ENCODE measurements at regions not wholly inside any gene's neighbourhood (a gene's known extent, or its start where the extent isn't known, plus 50 kb on each side); places are given as distances from the start of the nearest gene placed in this dataset.
A peak's percentile ranks its signal among the peaks of the same experiment; 100 is the strongest.

DNA sequence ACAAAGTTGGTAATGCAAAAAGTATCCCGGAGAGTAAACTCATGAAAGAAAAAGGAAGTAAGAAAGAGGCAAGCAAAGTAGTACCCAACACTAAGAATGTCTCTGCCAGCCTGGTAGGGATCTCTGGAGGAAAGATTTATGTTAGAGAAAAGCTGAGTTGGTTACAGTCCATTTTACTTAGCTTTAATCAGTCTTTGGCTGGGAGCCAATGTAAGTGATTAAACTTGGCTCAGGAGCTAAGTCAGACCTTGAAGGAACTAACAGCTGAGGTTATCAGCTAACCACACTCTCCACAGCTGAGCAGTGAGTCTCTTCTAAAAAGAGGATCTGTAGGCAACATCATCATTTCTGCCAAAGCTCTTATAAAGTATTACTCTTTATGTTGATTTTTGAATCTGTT is 148.0 kb downstream of the ANKRD7 start:
- no peaks in the 10 kb centered on the region for H3K36me3 ChIP-seq
- no peaks in the 10 kb centered on the region for H3K27me3 ChIP-seq
- 45 to 46% methylated on average over 1 of the region's 1 CpG for WGBS, 2 donors
- no peaks in the 10 kb centered on the region for H3K4me1 ChIP-seq
- TF ChIP-seq, protein P1, sequence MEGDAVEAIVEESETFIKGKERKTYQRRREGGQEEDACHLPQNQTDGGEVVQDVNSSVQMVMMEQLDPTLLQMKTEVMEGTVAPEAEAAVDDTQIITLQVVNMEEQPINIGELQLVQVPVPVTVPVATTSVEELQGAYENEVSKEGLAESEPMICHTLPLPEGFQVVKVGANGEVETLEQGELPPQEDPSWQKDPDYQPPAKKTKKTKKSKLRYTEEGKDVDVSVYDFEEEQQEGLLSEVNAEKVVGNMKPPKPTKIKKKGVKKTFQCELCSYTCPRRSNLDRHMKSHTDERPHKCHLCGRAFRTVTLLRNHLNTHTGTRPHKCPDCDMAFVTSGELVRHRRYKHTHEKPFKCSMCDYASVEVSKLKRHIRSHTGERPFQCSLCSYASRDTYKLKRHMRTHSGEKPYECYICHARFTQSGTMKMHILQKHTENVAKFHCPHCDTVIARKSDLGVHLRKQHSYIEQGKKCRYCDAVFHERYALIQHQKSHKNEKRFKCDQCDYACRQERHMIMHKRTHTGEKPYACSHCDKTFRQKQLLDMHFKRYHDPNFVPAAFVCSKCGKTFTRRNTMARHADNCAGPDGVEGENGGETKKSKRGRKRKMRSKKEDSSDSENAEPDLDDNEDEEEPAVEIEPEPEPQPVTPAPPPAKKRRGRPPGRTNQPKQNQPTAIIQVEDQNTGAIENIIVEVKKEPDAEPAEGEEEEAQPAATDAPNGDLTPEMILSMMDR (IDR thresholded peaks at IDR 0.05), result no peak
- intact Hi-C loops (cut with DNase I), result no loop called here
- DNase-seq (no peak), FAIRE-seq (no peak), ATAC-seq (peak; percentile 39 to 69 (median 46))
- no peaks in the 10 kb centered on the region for H3K9me3 ChIP-seq
- H3K27ac ChIP-seq, result no peak overlapping the region
- H3K4me3 ChIP-seq, result no peak overlapping the region

DNA sequence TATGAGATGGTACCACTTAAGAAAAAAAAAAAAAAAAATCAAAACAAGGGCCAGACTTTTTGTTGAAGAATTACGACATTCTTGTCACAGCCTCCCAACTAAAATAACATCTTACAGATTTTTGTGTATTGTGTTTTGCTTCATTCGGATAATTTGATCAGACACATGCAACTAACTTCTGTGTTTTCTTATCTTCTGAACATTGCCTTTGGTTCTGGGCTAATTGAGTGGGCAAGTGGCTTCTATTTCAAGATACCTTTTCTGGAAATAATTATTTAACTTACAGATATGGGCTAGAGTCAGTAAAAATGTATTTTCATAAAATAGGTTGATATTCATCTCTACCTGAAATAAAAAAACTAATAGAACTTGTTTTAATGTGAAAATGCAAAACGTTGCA is 165.1 kb downstream of the ANKRD7 start:
- intact Hi-C loops (cut with DNase I), result no loop called here
- no peaks in the 10 kb centered on the region for H3K9me3 ChIP-seq
- ATAC-seq (no peak), FAIRE-seq (no peak), DNase-seq (no peak)
- no peaks in the 10 kb centered on the region for H3K36me3 ChIP-seq
- TF ChIP-seq, protein P1 (IDR thresholded peaks at IDR 0.05), result no peak
- no peak overlapping the region for H3K27ac ChIP-seq
- 63 to 74% methylated on average over 3 of the region's 3 CpGs for WGBS, 2 donors
- no peaks in the 10 kb centered on the region for H3K4me1 ChIP-seq
- no peaks in the 10 kb centered on the region for H3K27me3 ChIP-seq
- no peak overlapping the region for H3K4me3 ChIP-seq

DNA sequence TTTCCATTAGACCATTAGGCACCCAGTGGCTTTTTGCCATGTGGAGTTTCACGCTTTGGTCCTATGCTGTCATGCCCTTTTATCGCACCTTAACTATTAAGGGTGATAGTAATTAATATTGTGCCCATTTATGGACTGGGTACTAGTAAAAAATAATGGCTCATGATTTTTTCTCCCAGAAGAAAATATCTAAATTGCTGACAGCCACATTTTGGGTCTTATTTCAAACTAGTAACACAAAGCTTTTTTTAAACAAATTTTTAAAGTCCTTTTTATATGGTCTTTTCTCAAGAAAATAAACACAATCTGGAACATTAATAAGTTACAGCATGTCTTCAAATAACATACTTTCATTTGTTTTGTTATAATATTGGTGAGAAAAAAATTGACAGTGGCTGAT is 179.7 kb downstream of the ANKRD7 start:
- ATAC-seq, result no peak
- FAIRE-seq, result no peak
- no peaks in the 10 kb centered on the region for H3K27me3 ChIP-seq
- no peaks in the 10 kb centered on the region for H3K9me3 ChIP-seq
- H3K4me3 ChIP-seq, result no peak overlapping the region
- intact Hi-C loops (cut with DNase I), result no loop called here
- TF ChIP-seq, protein P1 (IDR thresholded peaks at IDR 0.05), result no peak
- DNase-seq, result no peak
- no peaks in the 10 kb centered on the region for H3K36me3 ChIP-seq
- H3K27ac ChIP-seq, result no peak overlapping the region
- 92% methylated on average over 2 of the region's 2 CpGs for WGBS, 2 donors
- no peaks in the 10 kb centered on the region for H3K4me1 ChIP-seq

DNA sequence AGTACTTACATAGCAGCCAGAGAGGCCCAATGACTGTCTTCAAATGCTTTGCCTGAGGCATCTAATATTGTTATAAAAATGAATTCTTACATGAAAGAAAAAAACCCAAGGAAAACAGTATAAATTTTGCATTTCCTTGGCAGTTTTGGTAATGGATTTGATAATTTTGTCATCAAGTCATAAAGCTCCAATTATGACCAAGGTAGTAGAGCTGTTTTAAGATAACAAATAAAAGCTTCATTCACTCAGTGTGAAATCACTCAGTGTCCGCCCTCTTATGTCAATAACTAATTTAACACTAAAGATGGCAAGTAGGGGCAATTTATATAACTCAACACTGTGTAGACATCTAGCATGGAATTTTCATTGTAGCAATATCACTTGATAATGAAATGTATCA is 193.9 kb downstream of the ANKRD7 start:
- TF ChIP-seq, protein P1 (IDR thresholded peaks at IDR 0.05), result no peak
- no peak for ATAC-seq
- intact Hi-C loops (cut with DNase I), result no loop called here
- no peak for FAIRE-seq
- Histone ChIP-seq H3K4me3 (no peak overlapping the region), H3K9me3 (no peaks in the 10 kb centered on the region), H3K36me3 (no peaks in the 10 kb centered on the region), H3K27me3 (no peaks in the 10 kb centered on the region), H3K4me1 (no peaks in the 10 kb centered on the region), H3K27ac (no peak overlapping the region)
- DNase-seq, result no peak
- WGBS, 2 donors, result 32 to 44% methylated on average over 1 of the region's 1 CpG

DNA sequence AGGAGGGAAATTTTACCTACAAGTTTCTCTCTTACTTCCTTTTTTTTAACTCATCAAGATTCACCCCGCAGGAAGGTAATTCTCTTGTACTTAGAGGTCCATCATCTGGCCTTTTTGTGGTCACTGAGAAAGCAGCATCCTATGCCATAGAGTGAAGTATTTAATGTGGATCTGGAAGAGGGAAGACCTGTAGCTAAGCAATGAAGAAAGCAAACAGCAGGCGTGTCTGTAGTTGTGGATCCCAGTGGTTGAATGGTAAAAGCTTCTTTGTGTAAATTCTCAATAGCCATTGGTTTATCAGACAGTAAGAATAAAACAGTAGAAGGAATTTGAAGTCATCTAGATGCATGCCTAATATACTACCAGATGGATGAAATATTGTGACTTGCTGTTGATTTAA is 196.4 kb downstream of the ANKRD7 start:
- DNase-seq (no peak), FAIRE-seq (no peak), ATAC-seq (no peak)
- H3K36me3 ChIP-seq, result no peaks in the 10 kb centered on the region
- intact Hi-C loops (cut with DNase I), result no loop called here
- no peak overlapping the region for H3K27ac ChIP-seq
- H3K4me1 ChIP-seq, result no peaks in the 10 kb centered on the region
- TF ChIP-seq, protein P1 (IDR thresholded peaks at IDR 0.05), result no peak
- no peak overlapping the region for H3K4me3 ChIP-seq
- no peaks in the 10 kb centered on the region for H3K27me3 ChIP-seq
- no peaks in the 10 kb centered on the region for H3K9me3 ChIP-seq
- 53 to 67% methylated on average over 2 of the region's 2 CpGs for WGBS, 2 donors
